ENCODE measurements at regions not wholly inside any gene's neighbourhood (a gene's known extent, or its start where the extent isn't known, plus 50 kb on each side); places are given as distances from the start of the nearest gene placed in this dataset.

DNA sequence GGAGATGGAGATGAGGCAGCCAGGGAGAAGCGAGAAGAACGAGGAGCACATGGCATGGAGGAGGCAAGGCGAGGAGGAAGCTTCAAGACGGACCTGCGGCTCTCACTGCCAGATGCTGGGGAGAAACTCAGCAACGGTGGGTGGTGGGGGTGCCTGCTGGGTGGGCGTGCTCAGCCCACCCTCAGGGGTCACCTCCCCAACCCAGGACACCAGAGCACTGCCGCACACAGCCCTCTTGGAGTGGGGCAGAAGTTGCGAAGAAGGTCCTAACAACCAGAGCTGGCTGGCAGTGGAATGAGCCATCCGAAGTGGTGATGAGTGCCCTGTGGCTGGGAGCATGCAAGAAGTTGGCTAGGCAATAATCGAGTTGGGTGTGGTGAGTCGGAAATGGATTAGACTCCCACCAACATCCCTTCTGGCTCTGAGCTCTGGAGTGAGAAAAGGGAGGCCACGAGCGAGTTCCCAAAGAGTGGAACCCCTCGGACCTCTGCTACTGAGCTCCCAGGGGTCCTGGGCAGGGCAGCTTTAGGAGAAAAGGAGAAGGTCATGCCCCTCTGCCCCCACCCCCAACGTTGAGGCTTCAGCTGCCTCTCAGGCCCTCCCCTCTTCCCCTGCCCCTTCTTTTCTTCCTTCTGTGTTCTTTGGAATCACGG, 212.7 kb upstream of the MVB12B start:
- H3K27me3 ChIP-seq (ENCODE audit: insufficient read depth, low read length), result peaks cover 90% of the 10 kb centered on the region
- H3K36me3 ChIP-seq (ENCODE audit: insufficient read depth, low read length), result no peaks in the 10 kb centered on the region
- no peak overlapping the region for H3K27ac ChIP-seq (ENCODE audit: low read depth, low read length)
- H3K79me2 ChIP-seq (ENCODE audit: control insufficient read depth, insufficient read depth, low read length, unreplicated experiment), result no peaks in the 10 kb centered on the region
- H3K4me1 ChIP-seq (ENCODE audit: control insufficient read depth, insufficient read depth, low read length, unreplicated experiment), result no peaks in the 10 kb centered on the region
- no peak overlapping the region for H3K4me3 ChIP-seq (ENCODE audit: low read depth, low read length)
- no peak overlapping the region for H2AFZ ChIP-seq (ENCODE audit: low read length, unreplicated experiment)

DNA sequence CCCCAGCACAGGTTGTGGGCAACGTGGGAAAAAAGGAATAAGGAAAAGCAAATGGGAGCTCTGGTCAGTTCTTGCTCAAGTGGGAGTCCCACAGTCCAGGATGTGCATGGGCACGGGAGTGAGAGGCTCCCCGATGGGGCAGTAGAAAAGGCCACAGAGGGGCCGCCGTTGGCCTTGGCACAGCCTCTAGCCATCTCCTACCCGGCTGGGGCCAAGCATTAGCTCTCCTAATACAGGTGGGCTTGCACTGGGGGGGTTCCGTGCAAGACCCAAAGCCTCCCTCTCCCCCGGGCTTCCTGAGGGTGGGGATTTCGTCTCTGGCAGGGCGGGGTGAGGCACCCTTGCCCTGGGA, 212.2 kb upstream of the MVB12B start:
- Histone ChIP-seq H3K36me3 (ENCODE audit: insufficient read depth, low read length) (no peaks in the 10 kb centered on the region), H3K79me2 (ENCODE audit: control insufficient read depth, insufficient read depth, low read length, unreplicated experiment) (no peaks in the 10 kb centered on the region), H3K27me3 (ENCODE audit: insufficient read depth, low read length) (peaks cover 90% of the 10 kb centered on the region), H2AFZ (ENCODE audit: low read length, unreplicated experiment) (no peak overlapping the region), H3K27ac (ENCODE audit: low read depth, low read length) (no peak overlapping the region), H3K4me3 (ENCODE audit: low read depth, low read length) (no peak overlapping the region), H3K4me1 (ENCODE audit: control insufficient read depth, insufficient read depth, low read length, unreplicated experiment) (no peaks in the 10 kb centered on the region)

DNA sequence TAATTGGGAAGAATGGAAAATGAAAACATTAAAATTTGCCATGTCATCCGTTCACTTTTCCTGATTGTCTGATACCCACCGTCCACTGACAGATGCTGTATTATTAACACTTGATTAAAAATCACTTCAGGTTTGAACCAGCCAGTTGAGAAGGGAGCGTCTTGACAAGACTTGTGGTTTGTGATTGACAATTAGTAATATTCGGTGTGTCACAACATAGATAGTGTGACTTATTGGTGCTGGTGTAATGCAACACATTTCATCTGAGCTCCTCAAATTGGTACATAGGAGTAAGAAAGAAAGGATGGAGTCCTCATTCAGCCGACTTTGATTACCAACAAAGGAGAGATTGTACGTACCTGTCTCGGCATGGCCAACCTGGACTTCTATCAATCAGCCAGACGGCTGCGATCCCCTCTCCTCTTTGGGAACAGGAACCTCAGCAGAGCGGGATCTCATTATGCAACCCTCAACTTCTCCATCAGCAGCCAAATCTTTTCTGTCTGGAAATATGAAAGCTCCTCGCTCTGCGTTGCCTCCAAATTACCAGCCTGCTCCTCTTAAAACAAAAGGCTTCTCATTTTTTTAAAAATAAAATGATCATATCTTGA, 211.7 kb upstream of the MVB12B start:
- Histone ChIP-seq H3K36me3 (ENCODE audit: insufficient read depth, low read length) (no peaks in the 10 kb centered on the region), H3K4me3 (ENCODE audit: low read depth, low read length) (no peak overlapping the region), H2AFZ (ENCODE audit: low read length, unreplicated experiment) (no peak overlapping the region), H3K4me1 (ENCODE audit: control insufficient read depth, insufficient read depth, low read length, unreplicated experiment) (no peaks in the 10 kb centered on the region), H3K27ac (ENCODE audit: low read depth, low read length) (no peak overlapping the region), H3K27me3 (ENCODE audit: insufficient read depth, low read length) (peaks cover 90% of the 10 kb centered on the region), H3K79me2 (ENCODE audit: control insufficient read depth, insufficient read depth, low read length, unreplicated experiment) (no peaks in the 10 kb centered on the region)

DNA sequence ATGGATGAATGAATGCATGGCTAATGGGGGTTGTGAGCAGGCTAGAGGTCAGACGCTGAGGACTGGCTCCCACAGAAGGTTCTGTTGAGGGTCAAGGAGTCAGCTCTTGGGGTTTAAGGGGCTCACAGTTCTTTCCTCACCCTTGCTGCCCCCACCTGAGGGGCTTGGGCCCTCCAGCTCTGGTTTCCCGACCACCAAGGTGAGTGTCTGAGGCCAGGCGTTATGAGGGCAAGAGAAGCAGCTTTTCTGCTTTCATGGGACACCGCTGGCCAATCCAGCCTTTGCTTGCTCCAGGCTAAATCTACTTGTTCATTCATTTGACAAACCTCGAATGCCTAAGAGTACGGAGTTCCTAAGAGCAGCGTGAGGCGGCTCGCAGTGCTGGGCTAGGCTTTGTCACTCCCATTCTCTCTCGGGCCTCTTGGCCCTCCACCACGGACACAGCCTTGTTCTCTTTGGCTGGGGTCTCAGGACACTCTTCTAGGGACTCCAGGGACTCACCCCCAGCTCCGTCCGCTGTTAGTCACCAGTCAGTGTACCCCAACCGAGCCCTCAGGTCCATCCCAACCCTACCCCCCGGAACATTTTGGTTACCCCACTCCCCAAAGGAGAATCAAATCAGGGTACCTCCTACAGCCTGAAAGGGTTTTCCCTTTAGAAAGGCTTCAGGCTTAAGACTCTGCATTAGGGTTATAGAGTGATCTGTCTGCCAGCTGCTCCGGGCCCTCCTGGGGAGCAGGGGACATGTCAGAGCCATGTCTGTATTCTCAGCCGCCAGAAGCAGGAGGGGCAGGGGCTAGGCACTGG, 210.1 kb upstream of the MVB12B start:
- H3K27me3 ChIP-seq (ENCODE audit: insufficient read depth, low read length), result peaks cover 92% of the 10 kb centered on the region
- no peaks in the 10 kb centered on the region for H3K4me1 ChIP-seq (ENCODE audit: control insufficient read depth, insufficient read depth, low read length, unreplicated experiment)
- no peak overlapping the region for H2AFZ ChIP-seq (ENCODE audit: low read length, unreplicated experiment)
- no peaks in the 10 kb centered on the region for H3K79me2 ChIP-seq (ENCODE audit: control insufficient read depth, insufficient read depth, low read length, unreplicated experiment)
- no peak overlapping the region for H3K27ac ChIP-seq (ENCODE audit: low read depth, low read length)
- no peak overlapping the region for H3K4me3 ChIP-seq (ENCODE audit: low read depth, low read length)
- H3K36me3 ChIP-seq (ENCODE audit: insufficient read depth, low read length), result no peaks in the 10 kb centered on the region

DNA sequence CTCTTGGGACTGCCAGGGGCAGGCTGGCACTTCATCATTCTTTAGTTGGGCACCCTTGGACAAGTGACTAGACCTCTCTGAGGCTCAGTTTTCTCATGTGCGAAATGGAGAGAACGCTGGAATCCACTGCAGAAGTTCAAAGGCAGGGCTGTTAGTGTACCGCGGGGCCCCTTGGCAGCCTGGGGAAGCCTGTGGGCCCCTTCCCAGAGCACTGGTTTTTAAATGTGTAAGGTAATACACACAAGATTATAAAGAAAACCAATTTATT, 209.5 kb upstream of the MVB12B start:
- Histone ChIP-seq H3K4me3 (ENCODE audit: low read depth, low read length) (no peak overlapping the region), H3K27ac (ENCODE audit: low read depth, low read length) (no peak overlapping the region), H3K79me2 (ENCODE audit: control insufficient read depth, insufficient read depth, low read length, unreplicated experiment) (no peaks in the 10 kb centered on the region), H3K27me3 (ENCODE audit: insufficient read depth, low read length) (peaks cover 89% of the 10 kb centered on the region), H3K36me3 (ENCODE audit: insufficient read depth, low read length) (no peaks in the 10 kb centered on the region), H3K4me1 (ENCODE audit: control insufficient read depth, insufficient read depth, low read length, unreplicated experiment) (no peaks in the 10 kb centered on the region), H2AFZ (ENCODE audit: low read length, unreplicated experiment) (no peak overlapping the region)

DNA sequence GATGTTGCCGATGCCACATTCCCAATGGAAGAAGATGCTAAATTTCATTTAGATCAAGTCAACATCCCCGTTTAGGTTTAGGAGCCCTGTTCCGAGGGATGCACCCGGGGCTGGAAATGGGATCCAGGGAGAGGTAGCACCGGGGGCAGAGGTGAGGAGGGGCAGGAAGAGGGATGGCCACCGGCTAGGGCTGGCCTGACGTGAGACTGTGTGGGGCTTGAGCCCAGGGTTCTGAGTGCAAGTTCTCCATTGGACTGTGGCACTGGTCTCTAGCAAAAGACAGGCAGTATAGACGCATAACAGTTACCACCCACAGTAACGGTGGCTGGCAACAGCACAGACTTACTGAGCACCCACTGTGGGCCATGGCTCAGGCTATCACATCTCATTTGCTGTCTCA, 209.0 kb upstream of the MVB12B start:
- H3K27ac ChIP-seq (ENCODE audit: low read depth, low read length), result no peak overlapping the region
- no peaks in the 10 kb centered on the region for H3K79me2 ChIP-seq (ENCODE audit: control insufficient read depth, insufficient read depth, low read length, unreplicated experiment)
- no peaks in the 10 kb centered on the region for H3K4me1 ChIP-seq (ENCODE audit: control insufficient read depth, insufficient read depth, low read length, unreplicated experiment)
- peaks cover 89% of the 10 kb centered on the region for H3K27me3 ChIP-seq (ENCODE audit: insufficient read depth, low read length)
- no peak overlapping the region for H3K4me3 ChIP-seq (ENCODE audit: low read depth, low read length)
- H3K36me3 ChIP-seq (ENCODE audit: insufficient read depth, low read length), result no peaks in the 10 kb centered on the region
- no peak overlapping the region for H2AFZ ChIP-seq (ENCODE audit: low read length, unreplicated experiment)

DNA sequence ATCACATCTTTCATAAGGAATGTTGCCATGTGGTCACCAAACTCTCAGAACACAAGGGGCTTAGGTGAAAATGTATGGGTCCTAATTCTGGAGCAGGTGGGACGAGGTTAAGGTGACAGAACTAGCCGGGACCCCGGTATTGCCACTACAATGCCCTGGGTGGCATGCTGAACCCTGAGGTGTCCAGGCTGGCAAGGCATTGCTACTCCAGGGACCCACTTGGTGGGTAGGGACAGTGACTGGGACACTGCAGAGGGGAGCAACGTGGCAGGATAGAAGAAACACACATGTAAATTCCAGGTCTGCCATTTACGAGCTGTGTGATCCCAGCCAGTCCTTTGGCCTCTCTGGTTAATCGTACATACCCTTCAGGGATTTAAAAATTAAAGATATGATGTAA, 206.9 kb upstream of the MVB12B start:
- peaks cover 88% of the 10 kb centered on the region for H3K27me3 ChIP-seq (ENCODE audit: insufficient read depth, low read length)
- H3K36me3 ChIP-seq (ENCODE audit: insufficient read depth, low read length), result no peaks in the 10 kb centered on the region
- H3K27ac ChIP-seq (ENCODE audit: low read depth, low read length), result no peak overlapping the region
- H3K79me2 ChIP-seq (ENCODE audit: control insufficient read depth, insufficient read depth, low read length, unreplicated experiment), result no peaks in the 10 kb centered on the region
- no peak overlapping the region for H3K4me3 ChIP-seq (ENCODE audit: low read depth, low read length)
- H2AFZ ChIP-seq (ENCODE audit: low read length, unreplicated experiment), result no peak overlapping the region
- H3K4me1 ChIP-seq (ENCODE audit: control insufficient read depth, insufficient read depth, low read length, unreplicated experiment), result no peaks in the 10 kb centered on the region

DNA sequence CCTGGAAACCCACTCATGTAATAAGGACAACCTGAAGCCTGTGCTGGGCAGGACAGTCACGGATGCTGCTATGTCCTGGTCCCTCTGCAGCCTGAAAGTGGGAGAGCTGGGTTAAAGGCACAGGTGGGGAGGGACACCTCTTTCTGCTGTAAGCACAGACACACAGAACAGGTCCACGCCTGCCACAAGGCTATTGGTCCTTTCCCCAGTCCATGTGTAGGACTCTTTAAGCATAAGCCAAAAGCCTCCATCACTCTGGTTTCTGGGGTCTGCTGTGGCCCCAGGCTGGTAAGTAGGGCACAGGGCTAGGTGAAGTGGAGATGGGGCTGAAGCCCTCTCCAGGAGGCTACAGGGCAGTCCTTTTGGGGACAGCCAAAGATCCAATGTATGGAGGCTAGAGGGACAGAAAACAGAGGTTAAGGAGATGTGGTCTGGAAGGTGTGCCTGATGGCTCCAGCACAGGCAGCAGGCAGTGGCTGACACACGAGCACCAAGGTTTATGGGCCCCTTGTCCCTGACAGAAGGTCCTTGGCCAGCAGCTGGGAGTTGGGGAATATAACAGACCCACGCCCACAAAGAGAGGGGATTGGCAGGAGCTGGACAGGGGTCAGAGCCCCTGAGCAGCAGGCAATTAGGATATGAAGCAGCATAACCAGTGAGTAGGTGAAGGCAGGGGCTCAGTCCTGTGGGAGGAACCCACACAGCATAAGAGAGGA, 203.6 kb upstream of the MVB12B start:
- Histone ChIP-seq H3K27ac (ENCODE audit: low read depth, low read length) (no peak overlapping the region), H3K27me3 (ENCODE audit: insufficient read depth, low read length) (peaks cover 89% of the 10 kb centered on the region), H3K4me3 (ENCODE audit: low read depth, low read length) (no peak overlapping the region)

DNA sequence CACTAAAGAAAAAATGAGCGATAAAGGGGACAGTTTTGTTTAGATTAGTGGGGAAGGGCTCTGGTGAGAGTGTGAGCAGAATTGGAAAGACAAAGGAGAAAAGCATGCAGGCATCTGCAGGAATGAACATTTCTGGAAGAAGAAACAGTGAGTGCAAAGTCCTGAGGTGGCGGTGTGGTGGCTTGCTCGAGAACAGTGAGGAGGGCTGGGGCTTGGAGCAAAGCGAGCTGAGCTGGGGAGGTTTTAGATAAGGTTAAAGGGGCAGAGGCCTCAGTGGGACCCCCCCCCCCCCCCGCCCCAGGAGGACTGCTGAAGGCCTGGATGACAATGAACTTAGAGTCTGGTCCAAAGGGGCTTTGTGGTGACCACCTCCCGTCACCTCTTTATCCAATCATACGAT, 202.7 kb upstream of the MVB12B start:
- no peaks in the 10 kb centered on the region for H3K4me1 ChIP-seq (ENCODE audit: control insufficient read depth, insufficient read depth, low read length, unreplicated experiment)
- no peaks in the 10 kb centered on the region for H3K36me3 ChIP-seq (ENCODE audit: insufficient read depth, low read length)
- no peaks in the 10 kb centered on the region for H3K79me2 ChIP-seq (ENCODE audit: control insufficient read depth, insufficient read depth, low read length, unreplicated experiment)
- no peak overlapping the region for H2AFZ ChIP-seq (ENCODE audit: low read length, unreplicated experiment)
- H3K27me3 ChIP-seq (ENCODE audit: insufficient read depth, low read length), result peaks cover 90% of the 10 kb centered on the region
- no peak overlapping the region for H3K27ac ChIP-seq (ENCODE audit: low read depth, low read length)
- no peak overlapping the region for H3K4me3 ChIP-seq (ENCODE audit: low read depth, low read length)

More for the DNA sequence above, 203.6 kb upstream of the MVB12B start:
- no peaks in the 10 kb centered on the region for H3K79me2 ChIP-seq (ENCODE audit: control insufficient read depth, insufficient read depth, low read length, unreplicated experiment)
- no peak overlapping the region for H2AFZ ChIP-seq (ENCODE audit: low read length, unreplicated experiment)
- H3K36me3 ChIP-seq (ENCODE audit: insufficient read depth, low read length), result no peaks in the 10 kb centered on the region
- no peaks in the 10 kb centered on the region for H3K4me1 ChIP-seq (ENCODE audit: control insufficient read depth, insufficient read depth, low read length, unreplicated experiment)

DNA sequence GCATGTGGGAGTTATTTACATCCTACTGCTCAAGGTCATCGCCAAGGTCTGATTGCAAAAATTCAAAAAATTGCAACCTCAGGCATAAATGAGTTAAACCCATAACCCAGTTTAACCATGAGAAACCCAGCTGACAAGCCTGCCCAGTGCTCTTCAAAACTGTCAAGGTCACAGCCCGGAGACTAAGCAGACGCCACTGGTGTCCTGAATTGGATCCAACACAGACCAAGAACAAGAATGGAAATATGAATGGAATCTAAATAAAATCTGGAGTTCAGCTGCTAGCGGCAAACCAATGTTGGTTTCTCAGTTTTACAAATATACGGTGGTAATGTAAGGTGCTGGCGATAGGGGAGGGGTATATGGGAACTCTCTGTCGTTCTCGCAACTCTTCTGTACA, 201.5 kb upstream of the MVB12B start:
- H3K79me2 ChIP-seq (ENCODE audit: control insufficient read depth, insufficient read depth, low read length, unreplicated experiment), result no peaks in the 10 kb centered on the region
- H3K4me3 ChIP-seq (ENCODE audit: low read depth, low read length), result no peak overlapping the region
- H3K27me3 ChIP-seq (ENCODE audit: insufficient read depth, low read length), result peaks cover 89% of the 10 kb centered on the region
- no peak overlapping the region for H2AFZ ChIP-seq (ENCODE audit: low read length, unreplicated experiment)
- no peaks in the 10 kb centered on the region for H3K36me3 ChIP-seq (ENCODE audit: insufficient read depth, low read length)
- no peaks in the 10 kb centered on the region for H3K4me1 ChIP-seq (ENCODE audit: control insufficient read depth, insufficient read depth, low read length, unreplicated experiment)
- no peak overlapping the region for H3K27ac ChIP-seq (ENCODE audit: low read depth, low read length)

Measured in ACC112 (cell line).